Liver (tissue), 8 donors: ENCODE measurements at regions not wholly inside any gene's neighbourhood (a gene's known extent, or its start where the extent isn't known, plus 50 kb on each side); places are given as distances from the start of the nearest gene placed in this dataset.

Experiments
- DNase-seq: peaks from one replicate; pipeline ENCODE4 v3.0.0-alpha.2; 2017; ENCODE audit warnings: low spot score
- H3K27ac ChIP-seq, 2 donors: one replicate each; pipeline ENCODE4 v1.7.0; 2013; ENCODE audit warnings: inconsistent platforms in 2 of 2, low read length in 2 of 2, control low read depth in 1 of 2, low read depth in 1 of 2, mild to moderate bottlenecking in 1 of 2
- H3K27me3 ChIP-seq, 4 donors: one replicate each; pipeline versions ENCODE4 v1.6.1 to v1.7.0; 2013; ENCODE audit warnings: low read length in 3 of 4, inconsistent platforms in 1 of 4, mild to moderate bottlenecking in 1 of 4, moderate library complexity in 1 of 4; ENCODE audit not compliant: control insufficient read depth in 4 of 4, insufficient read depth in 4 of 4
- H3K36me3 ChIP-seq, 4 donors: one replicate each; pipeline versions ENCODE4 v1.6.1 to v1.7.0; 2013; ENCODE audit warnings: low read length in 3 of 4, mild to moderate bottlenecking in 3 of 4, low read depth in 1 of 4, moderate library complexity in 1 of 4; ENCODE audit not compliant: control insufficient read depth in 4 of 4, insufficient read depth in 3 of 4
- H3K4me1 ChIP-seq, 4 donors: one replicate each; pipeline versions ENCODE4 v1.6.1 to v1.7.0; 2013; ENCODE audit warnings: low read length in 3 of 4, mild to moderate bottlenecking in 3 of 4, moderate library complexity in 1 of 4; ENCODE audit not compliant: control insufficient read depth in 4 of 4, insufficient read depth in 4 of 4
- H3K4me3 ChIP-seq, 3 donors: one replicate each; pipeline versions ENCODE4 v1.6.1 to v1.7.0; 2013; ENCODE audit warnings: low read length in 3 of 3, control low read depth in 1 of 3, low read depth in 1 of 3, mild to moderate bottlenecking in 1 of 3
- H3K9ac ChIP-seq, 2 donors: one replicate each; pipeline ENCODE4 v1.7.0; 2013; ENCODE audit warnings: low read length in 2 of 2, mild to moderate bottlenecking in 2 of 2, moderate library complexity in 2 of 2, control low read depth in 1 of 2, low read depth in 1 of 2
- H3K9me3 ChIP-seq, 4 donors: one replicate each; pipeline versions ENCODE4 v1.6.1 to v1.7.0; 2013; ENCODE audit warnings: low read length in 3 of 4; ENCODE audit not compliant: control insufficient read depth in 4 of 4
- EGR1 ChIP-seq, 2 donors: IDR thresholded peaks; 2 replicates each; pipeline ENCODE4 v1.6.1; 2016 to 2018; ENCODE audit warnings: antibody characterized with exemption in 2 of 2, low read depth in 2 of 2
- FOXA1 ChIP-seq: IDR thresholded peaks from 2 replicates; pipeline ENCODE4 v1.6.1; 2016; ENCODE audit warnings: antibody characterized with exemption
- FOXA2 ChIP-seq: IDR thresholded peaks from 2 replicates; pipeline ENCODE4 v1.6.1; 2016; ENCODE audit warnings: antibody characterized with exemption
- GABPA ChIP-seq, 2 donors: IDR thresholded peaks in 1 of 2; conservative IDR thresholded peaks in 1 of 2; 2 replicates each; pipeline ENCODE4 v1.6.1; 2016; ENCODE audit warnings: antibody characterized with exemption in 2 of 2, mild to moderate bottlenecking in 1 of 2, moderate library complexity in 1 of 2
- HNF4A ChIP-seq, 2 donors: conservative IDR thresholded peaks; 2 replicates each; pipeline ENCODE4 v1.6.1; 2016; ENCODE audit warnings: antibody characterized with exemption in 2 of 2, mild to moderate bottlenecking in 2 of 2
- HNF4G ChIP-seq: IDR thresholded peaks from 2 replicates; pipeline ENCODE4 v1.6.1; 2016; ENCODE audit warnings: antibody characterized with exemption
- JUND ChIP-seq, 2 donors: IDR thresholded peaks; 2 replicates each; pipeline ENCODE4 v1.6.1; 2016; ENCODE audit warnings: antibody characterized with exemption in 2 of 2
- NR2F2 ChIP-seq: IDR thresholded peaks from 2 replicates; pipeline ENCODE4 v1.6.1; 2016; ENCODE audit warnings: antibody characterized with exemption
- RAD21 ChIP-seq, 2 donors: IDR thresholded peaks; 2 replicates each; pipeline ENCODE4 v1.6.1; 2016; ENCODE audit warnings: antibody characterized with exemption in 2 of 2, mild to moderate bottlenecking in 2 of 2
- RXRA ChIP-seq, 2 donors: IDR thresholded peaks; 2 replicates each; pipeline ENCODE4 v1.6.1; 2017 to 2018; ENCODE audit warnings: antibody characterized with exemption in 2 of 2, mild to moderate bottlenecking in 1 of 2
- SP1 ChIP-seq: IDR thresholded peaks from 2 replicates; pipeline ENCODE4 v1.6.1; 2018; ENCODE audit warnings: antibody characterized with exemption, mild to moderate bottlenecking
- TAF1 ChIP-seq: conservative IDR thresholded peaks from 2 replicates; pipeline ENCODE4 v1.6.1; 2016; ENCODE audit warnings: antibody characterized with exemption, mild to moderate bottlenecking
- YY1 ChIP-seq: IDR thresholded peaks from 2 replicates; pipeline ENCODE4 v1.6.1; 2016; ENCODE audit warnings: antibody characterized with exemption, mild to moderate bottlenecking
- WGBS: extraction: QIAGEN DNeasy Blood & Tissue Kit; methylation state at CpG from one replicate; pipeline ENCODE4 v1.1.7; 2013; 5-methylcytosine and 5-hydroxymethylcytosine counted together
- TF ChIP-seq, protein P1 (sequence below): IDR thresholded peaks from 2 replicates; pipeline ENCODE4 v1.6.1; 2016; ENCODE audit warnings: antibody characterized with exemption, mild to moderate bottlenecking
- TF ChIP-seq, protein P2 (sequence below): fragments of 150-350 bp; IDR thresholded peaks from 2 replicates; pipeline ENCODE4 v1.5.1; 2017; ENCODE audit warnings: improper control_type of control experiment, low read depth, low read length; ENCODE audit not compliant: missing input control
- TF ChIP-seq, protein P3 (sequence below): IDR thresholded peaks from 2 replicates; pipeline ENCODE4 v1.6.1; 2016; ENCODE audit warnings: antibody characterized with exemption
- TF ChIP-seq, protein P4 (sequence below): IDR thresholded peaks from 2 replicates; pipeline ENCODE4 v1.6.1; 2016; ENCODE audit warnings: antibody characterized with exemption
- TF ChIP-seq, protein P5 (sequence below): IDR thresholded peaks from 2 replicates; pipeline ENCODE4 v1.6.1; 2016; ENCODE audit warnings: antibody characterized with exemption
- donor health status: healthy.
- donor health status: healthy.
- donor health status: healthy.
- donor health status: healthy.
- donor health status: healthy.

DNA sequence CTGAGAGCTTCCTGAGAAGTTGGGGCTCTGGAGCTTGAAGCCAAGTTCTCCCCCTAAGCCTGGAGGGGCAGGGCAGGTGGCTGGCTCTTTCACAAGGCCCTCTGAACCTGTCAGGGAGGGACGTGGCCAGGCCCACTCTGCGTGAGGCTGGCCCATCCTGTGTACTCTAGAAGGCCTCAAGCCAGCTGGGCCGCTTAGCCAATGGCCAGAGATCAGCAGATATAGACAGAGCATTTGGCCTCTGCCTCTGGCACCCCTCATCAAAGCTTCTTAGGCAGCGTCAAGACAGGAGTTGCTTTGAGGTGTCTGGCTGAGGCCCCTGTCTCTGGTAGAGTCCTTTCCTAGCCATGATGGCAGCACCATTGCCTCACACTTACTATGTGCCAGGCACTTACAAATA, 105.6 kb downstream of the FGF18 start:
- WGBS: 73% methylated on average over 4 of the region's 4 CpGs
- H3K4me3 ChIP-seq: no peak overlapping the region
- H3K36me3 ChIP-seq: no peaks in the 10 kb centered on the region
- no peaks in the 10 kb centered on the region for H3K4me1 ChIP-seq
- TF ChIP-seq HNF4A (conservative IDR thresholded peaks at IDR 0.05) (no peak), YY1 (no peak), SP1 (no peak), FOXA1 (no peak), EGR1 (IDR thresholded peaks at IDR 0.05; ENCODE audit: low read depth in 2 of 2) (no peak), RXRA (IDR thresholded peaks at IDR 0.05) (no peak), TAF1 (no peak), HNF4G (no peak), NR2F2 (no peak), FOXA2 (no peak), RAD21 (IDR thresholded peaks at IDR 0.05) (no peak), GABPA (IDR thresholded peaks at IDR 0.05 in 1 of 2, conservative IDR thresholded peaks at IDR 0.05 in 1 of 2) (no peak), JUND (IDR thresholded peaks at IDR 0.05) (no peak)
- TF ChIP-seq, protein P1, sequence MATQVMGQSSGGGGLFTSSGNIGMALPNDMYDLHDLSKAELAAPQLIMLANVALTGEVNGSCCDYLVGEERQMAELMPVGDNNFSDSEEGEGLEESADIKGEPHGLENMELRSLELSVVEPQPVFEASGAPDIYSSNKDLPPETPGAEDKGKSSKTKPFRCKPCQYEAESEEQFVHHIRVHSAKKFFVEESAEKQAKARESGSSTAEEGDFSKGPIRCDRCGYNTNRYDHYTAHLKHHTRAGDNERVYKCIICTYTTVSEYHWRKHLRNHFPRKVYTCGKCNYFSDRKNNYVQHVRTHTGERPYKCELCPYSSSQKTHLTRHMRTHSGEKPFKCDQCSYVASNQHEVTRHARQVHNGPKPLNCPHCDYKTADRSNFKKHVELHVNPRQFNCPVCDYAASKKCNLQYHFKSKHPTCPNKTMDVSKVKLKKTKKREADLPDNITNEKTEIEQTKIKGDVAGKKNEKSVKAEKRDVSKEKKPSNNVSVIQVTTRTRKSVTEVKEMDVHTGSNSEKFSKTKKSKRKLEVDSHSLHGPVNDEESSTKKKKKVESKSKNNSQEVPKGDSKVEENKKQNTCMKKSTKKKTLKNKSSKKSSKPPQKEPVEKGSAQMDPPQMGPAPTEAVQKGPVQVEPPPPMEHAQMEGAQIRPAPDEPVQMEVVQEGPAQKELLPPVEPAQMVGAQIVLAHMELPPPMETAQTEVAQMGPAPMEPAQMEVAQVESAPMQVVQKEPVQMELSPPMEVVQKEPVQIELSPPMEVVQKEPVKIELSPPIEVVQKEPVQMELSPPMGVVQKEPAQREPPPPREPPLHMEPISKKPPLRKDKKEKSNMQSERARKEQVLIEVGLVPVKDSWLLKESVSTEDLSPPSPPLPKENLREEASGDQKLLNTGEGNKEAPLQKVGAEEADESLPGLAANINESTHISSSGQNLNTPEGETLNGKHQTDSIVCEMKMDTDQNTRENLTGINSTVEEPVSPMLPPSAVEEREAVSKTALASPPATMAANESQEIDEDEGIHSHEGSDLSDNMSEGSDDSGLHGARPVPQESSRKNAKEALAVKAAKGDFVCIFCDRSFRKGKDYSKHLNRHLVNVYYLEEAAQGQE: no peak
- TF ChIP-seq, protein P2, sequence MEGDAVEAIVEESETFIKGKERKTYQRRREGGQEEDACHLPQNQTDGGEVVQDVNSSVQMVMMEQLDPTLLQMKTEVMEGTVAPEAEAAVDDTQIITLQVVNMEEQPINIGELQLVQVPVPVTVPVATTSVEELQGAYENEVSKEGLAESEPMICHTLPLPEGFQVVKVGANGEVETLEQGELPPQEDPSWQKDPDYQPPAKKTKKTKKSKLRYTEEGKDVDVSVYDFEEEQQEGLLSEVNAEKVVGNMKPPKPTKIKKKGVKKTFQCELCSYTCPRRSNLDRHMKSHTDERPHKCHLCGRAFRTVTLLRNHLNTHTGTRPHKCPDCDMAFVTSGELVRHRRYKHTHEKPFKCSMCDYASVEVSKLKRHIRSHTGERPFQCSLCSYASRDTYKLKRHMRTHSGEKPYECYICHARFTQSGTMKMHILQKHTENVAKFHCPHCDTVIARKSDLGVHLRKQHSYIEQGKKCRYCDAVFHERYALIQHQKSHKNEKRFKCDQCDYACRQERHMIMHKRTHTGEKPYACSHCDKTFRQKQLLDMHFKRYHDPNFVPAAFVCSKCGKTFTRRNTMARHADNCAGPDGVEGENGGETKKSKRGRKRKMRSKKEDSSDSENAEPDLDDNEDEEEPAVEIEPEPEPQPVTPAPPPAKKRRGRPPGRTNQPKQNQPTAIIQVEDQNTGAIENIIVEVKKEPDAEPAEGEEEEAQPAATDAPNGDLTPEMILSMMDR: no peak
- TF ChIP-seq, protein P3, sequence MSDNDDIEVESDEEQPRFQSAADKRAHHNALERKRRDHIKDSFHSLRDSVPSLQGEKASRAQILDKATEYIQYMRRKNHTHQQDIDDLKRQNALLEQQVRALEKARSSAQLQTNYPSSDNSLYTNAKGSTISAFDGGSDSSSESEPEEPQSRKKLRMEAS: no peak
- TF ChIP-seq, protein P4, sequence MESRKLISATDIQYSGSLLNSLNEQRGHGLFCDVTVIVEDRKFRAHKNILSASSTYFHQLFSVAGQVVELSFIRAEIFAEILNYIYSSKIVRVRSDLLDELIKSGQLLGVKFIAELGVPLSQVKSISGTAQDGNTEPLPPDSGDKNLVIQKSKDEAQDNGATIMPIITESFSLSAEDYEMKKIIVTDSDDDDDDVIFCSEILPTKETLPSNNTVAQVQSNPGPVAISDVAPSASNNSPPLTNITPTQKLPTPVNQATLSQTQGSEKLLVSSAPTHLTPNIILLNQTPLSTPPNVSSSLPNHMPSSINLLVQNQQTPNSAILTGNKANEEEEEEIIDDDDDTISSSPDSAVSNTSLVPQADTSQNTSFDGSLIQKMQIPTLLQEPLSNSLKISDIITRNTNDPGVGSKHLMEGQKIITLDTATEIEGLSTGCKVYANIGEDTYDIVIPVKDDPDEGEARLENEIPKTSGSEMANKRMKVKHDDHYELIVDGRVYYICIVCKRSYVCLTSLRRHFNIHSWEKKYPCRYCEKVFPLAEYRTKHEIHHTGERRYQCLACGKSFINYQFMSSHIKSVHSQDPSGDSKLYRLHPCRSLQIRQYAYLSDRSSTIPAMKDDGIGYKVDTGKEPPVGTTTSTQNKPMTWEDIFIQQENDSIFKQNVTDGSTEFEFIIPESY: no peak
- TF ChIP-seq, protein P5, sequence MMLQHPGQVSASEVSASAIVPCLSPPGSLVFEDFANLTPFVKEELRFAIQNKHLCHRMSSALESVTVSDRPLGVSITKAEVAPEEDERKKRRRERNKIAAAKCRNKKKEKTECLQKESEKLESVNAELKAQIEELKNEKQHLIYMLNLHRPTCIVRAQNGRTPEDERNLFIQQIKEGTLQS: no peak
- no peak overlapping the region for H3K27ac ChIP-seq
- no peaks in the 10 kb centered on the region for H3K9me3 ChIP-seq
- no peak for DNase-seq
- H3K27me3 ChIP-seq: peaks cover 0 to 3% (median 0%) of the 10 kb centered on the region in 4 donors
- H3K9ac ChIP-seq: no peak overlapping the region

DNA sequence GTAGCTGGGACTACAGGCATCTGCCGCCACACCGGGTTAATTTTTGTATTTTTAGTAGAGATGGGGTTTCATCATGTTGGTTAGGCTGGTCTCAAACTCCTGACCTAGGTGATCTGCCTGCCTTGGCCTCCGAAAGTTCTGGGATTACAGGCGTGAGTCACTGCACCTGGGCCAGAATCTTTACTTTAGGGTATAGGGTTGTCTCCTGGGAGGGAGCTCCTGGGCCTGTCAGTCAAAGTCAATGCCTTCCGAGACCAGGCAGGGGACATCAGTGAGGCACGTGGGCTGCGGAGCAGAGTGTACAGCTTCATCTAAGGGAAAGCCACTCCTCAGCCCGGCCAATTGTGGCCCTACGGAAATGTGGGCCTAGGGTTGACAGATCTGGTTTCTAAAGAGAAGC, 108.6 kb downstream of the FGF18 start:
- Histone ChIP-seq H3K9ac (no peak overlapping the region), H3K4me3 (no peak overlapping the region), H3K27me3 (peaks cover 0 to 3% (median 0%) of the 10 kb centered on the region in 4 donors), H3K9me3 (no peaks in the 10 kb centered on the region), H3K4me1 (no peaks in the 10 kb centered on the region), H3K36me3 (no peaks in the 10 kb centered on the region), H3K27ac (no peak overlapping the region)
- DNase-seq: no peak
- TF ChIP-seq FOXA2: no peak
- TF ChIP-seq, protein P5: no peak
- 81% methylated on average over 9 of the region's 9 CpGs for WGBS
